K562 (cell line): ENCODE measurements at regions not wholly inside any gene's neighbourhood (a gene's known extent, or its start where the extent isn't known, plus 50 kb on each side); places are given as distances from the start of the nearest gene placed in this dataset.
A peak's percentile ranks its signal among the peaks of the same experiment; 100 is the strongest.

ENCODE experiments used
- ARID2 ChIP-seq: fragments of 450-650 bp; IDR thresholded peaks from 2 replicates; pipeline ENCODE4 v1.6.1; 2017; ENCODE audit warnings: antibody characterized with exemption, mild to moderate bottlenecking
- BDP1 ChIP-seq: IDR thresholded peaks from 3 replicates; pipeline ENCODE4 v1.6.1; 2011; ENCODE audit not compliant: insufficient read length, insufficient read depth
- GATAD2B ChIP-seq: fragments of 450-650 bp; IDR thresholded peaks from 2 replicates; pipeline ENCODE4 v1.6.1; 2017; ENCODE audit warnings: mild to moderate bottlenecking, borderline replicate concordance
- GTF2A2 ChIP-seq: IDR thresholded peaks from 2 replicates; pipeline ENCODE4 v1.6.1; 2016; ENCODE audit warnings: mild to moderate bottlenecking, missing genetic modification characterization, missing compliant biosample characterization
- GTF2E2 ChIP-seq: fragments of 200-800 bp; sonication (Bioruptor generic); IDR thresholded peaks from 2 replicates; pipeline ENCODE4 v1.6.1; 2016; ENCODE audit warnings: missing genetic modification characterization, missing compliant biosample characterization
- HDAC1 ChIP-seq, 2 experiments: fragments of 450-650 bp; IDR thresholded peaks; 2 replicates each; pipeline ENCODE4 v1.6.1; 2016 to 2017; ENCODE audit warnings: inconsistent platforms in 1 of 2, mild to moderate bottlenecking in 1 of 2, moderate library complexity in 1 of 2
- HIVEP1 ChIP-seq: fragments of 250-450 bp; sonication (Bioruptor Pico); IDR thresholded peaks from 2 replicates; pipeline ENCODE4 v1.4.0; 2020; ENCODE audit warnings: mild to moderate bottlenecking
- KHSRP ChIP-seq: fragments of 450-650 bp; IDR thresholded peaks from 2 replicates; pipeline ENCODE4 v1.6.1; 2017
- LCOR ChIP-seq: sonication (generic); formaldehyde crosslinking; IDR thresholded peaks from 2 replicates; pipeline ENCODE4 v1.8.0; 2022; ENCODE audit warnings: mild to moderate bottlenecking, missing genetic modification reagents
- MCM2 ChIP-seq: fragments of 450-650 bp; IDR thresholded peaks from 2 replicates; pipeline ENCODE4 v1.6.1; 2017; ENCODE audit warnings: low read depth, mild to moderate bottlenecking
- MTA1 ChIP-seq: fragments of 450-650 bp; IDR thresholded peaks from 2 replicates; pipeline ENCODE4 v1.6.1; 2017; ENCODE audit warnings: borderline replicate concordance
- PHF21A ChIP-seq: fragments of 450-650 bp; IDR thresholded peaks from 2 replicates; pipeline ENCODE4 v1.6.1; 2017; ENCODE audit warnings: low read depth, borderline replicate concordance
- PYGO2 ChIP-seq: fragments of 450-650 bp; IDR thresholded peaks from 2 replicates; pipeline ENCODE4 v1.6.1; 2016; ENCODE audit warnings: mild to moderate bottlenecking, missing genetic modification characterization, moderate library complexity, missing compliant biosample characterization
- RBM14 ChIP-seq: fragments of 200-400 bp; formaldehyde crosslinking; IDR thresholded peaks from 2 replicates; pipeline ENCODE4 v1.6.1; 2018; ENCODE audit warnings: low read depth, mild to moderate bottlenecking, low read length, moderate library complexity, borderline replicate concordance; ENCODE audit not compliant: insufficient read depth
- RBM17 ChIP-seq: fragments of 200-400 bp; formaldehyde crosslinking; IDR thresholded peaks from 2 replicates; pipeline ENCODE4 v1.6.1; 2017; ENCODE audit warnings: low read depth, mild to moderate bottlenecking, low read length, borderline replicate concordance
- RNF219 ChIP-seq: fragments of 250-450 bp; sonication (Bioruptor Pico); IDR thresholded peaks from 2 replicates; pipeline ENCODE4 v1.5.0; 2022; ENCODE audit warnings: mild to moderate bottlenecking
- SMARCA4 ChIP-seq: fragments of 450-650 bp; IDR thresholded peaks from 2 replicates; pipeline ENCODE4 v1.6.1; 2016
- STAG1 ChIP-seq: sonication (generic); formaldehyde crosslinking; IDR thresholded peaks from 2 replicates; pipeline ENCODE4 v1.5.0; 2020; ENCODE audit warnings: missing genetic modification reagents, borderline replicate concordance
- TAF7 ChIP-seq: fragments of 450-650 bp; IDR thresholded peaks from 2 replicates; pipeline ENCODE4 v1.6.1; 2016; ENCODE audit warnings: missing genetic modification characterization, missing compliant biosample characterization
- TRIM28 ChIP-seq: fragments of 450-650 bp; IDR thresholded peaks from 2 replicates; pipeline ENCODE4 v1.6.1; 2017
- ZKSCAN8 ChIP-seq: fragments of 200-800 bp; sonication (Bioruptor generic); IDR thresholded peaks from 2 replicates; pipeline ENCODE4 v1.6.1; 2016; ENCODE audit warnings: missing genetic modification characterization, missing compliant biosample characterization
- ZNF140 ChIP-seq: fragments of 250-450 bp; sonication (Bioruptor Pico); IDR thresholded peaks from 2 replicates; pipeline ENCODE4 v1.8.0; 2021; ENCODE audit warnings: moderate library complexity, mild to moderate bottlenecking, inconsistent platforms
- ZNF507 ChIP-seq: conservative IDR thresholded peaks from 2 replicates; pipeline ENCODE4 v1.6.1; 2017; ENCODE audit warnings: missing genetic modification characterization, missing compliant biosample characterization
- ZNF766 ChIP-seq: fragments of 200-800 bp; sonication (Bioruptor generic); conservative IDR thresholded peaks from 2 replicates; pipeline ENCODE4 v1.6.1; 2016; ENCODE audit warnings: missing genetic modification characterization, missing compliant biosample characterization
- TF ChIP-seq, protein P1 (sequence below): fragments of 450-650 bp; formaldehyde crosslinking; conservative IDR thresholded peaks from 2 replicates; pipeline ENCODE4 v1.4.0; 2022; ENCODE audit warnings: mild to moderate bottlenecking, missing genetic modification characterization
- TF ChIP-seq, protein P2 (sequence below): fragments of 450-650 bp; formaldehyde crosslinking; IDR thresholded peaks from 2 replicates; pipeline ENCODE4 v1.4.0; 2022; ENCODE audit warnings: mild to moderate bottlenecking, moderate library complexity

- TF ChIP-seq, protein P1, sequence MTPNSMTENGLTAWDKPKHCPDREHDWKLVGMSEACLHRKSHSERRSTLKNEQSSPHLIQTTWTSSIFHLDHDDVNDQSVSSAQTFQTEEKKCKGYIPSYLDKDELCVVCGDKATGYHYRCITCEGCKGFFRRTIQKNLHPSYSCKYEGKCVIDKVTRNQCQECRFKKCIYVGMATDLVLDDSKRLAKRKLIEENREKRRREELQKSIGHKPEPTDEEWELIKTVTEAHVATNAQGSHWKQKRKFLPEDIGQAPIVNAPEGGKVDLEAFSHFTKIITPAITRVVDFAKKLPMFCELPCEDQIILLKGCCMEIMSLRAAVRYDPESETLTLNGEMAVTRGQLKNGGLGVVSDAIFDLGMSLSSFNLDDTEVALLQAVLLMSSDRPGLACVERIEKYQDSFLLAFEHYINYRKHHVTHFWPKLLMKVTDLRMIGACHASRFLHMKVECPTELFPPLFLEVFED, result peak; percentile 83; the same call in 1 of the 2 replicates
- TF ChIP-seq ZKSCAN8 (CRISPR knock-in tag) (no peak), HIVEP1 (CRISPR knock-in tag) (no peak), GTF2E2 (tag) (no peak), BDP1 (no peak), ZNF507 (tag) (no peak), RBM17 (no peak), HDAC1 (IDR thresholded peaks at IDR 0.05) (no peak), TRIM28 (no peak), STAG1 (CRISPR knock-in tag) (no peak), GTF2A2 (tag) (no peak), KHSRP (no peak), PHF21A (no peak), SMARCA4 (no peak), LCOR (CRISPR knock-in tag) (no peak), ARID2 (no peak), ZNF140 (no peak), PYGO2 (no peak), ZNF766 (peak; percentile 46; the same call in 1 of the 2 replicates), RNF219 (CRISPR knock-in tag) (no peak), RBM14 (no peak), MTA1 (no peak), TAF7 (tag) (no peak), GATAD2B (no peak), MCM2 (no peak)
- TF ChIP-seq, protein P2, sequence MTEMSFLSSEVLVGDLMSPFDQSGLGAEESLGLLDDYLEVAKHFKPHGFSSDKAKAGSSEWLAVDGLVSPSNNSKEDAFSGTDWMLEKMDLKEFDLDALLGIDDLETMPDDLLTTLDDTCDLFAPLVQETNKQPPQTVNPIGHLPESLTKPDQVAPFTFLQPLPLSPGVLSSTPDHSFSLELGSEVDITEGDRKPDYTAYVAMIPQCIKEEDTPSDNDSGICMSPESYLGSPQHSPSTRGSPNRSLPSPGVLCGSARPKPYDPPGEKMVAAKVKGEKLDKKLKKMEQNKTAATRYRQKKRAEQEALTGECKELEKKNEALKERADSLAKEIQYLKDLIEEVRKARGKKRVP, result no peak
These were observed 186.7 kb downstream of the NXNL2 start (continued) for GRCh38 chr9:88721495-88722279.
